GM12878 (cell line): ENCODE measurements at regions not wholly inside any gene's neighbourhood (a gene's known extent, or its start where the extent isn't known, plus 50 kb on each side); places are given as distances from the start of the nearest gene placed in this dataset.

Source experiments
- ATAC-seq: fragments of 200-7000 bp; cut with Tn5 transposase; 3 replicates; pipeline ENCODE4 v1.9.1; 2020; ENCODE audit warnings: mild to moderate bottlenecking, moderate library complexity
- BruUV-seq: library from RNA; stranded (reverse); fragments of 400-500 nt; replicated peaks from 2 replicates; lab custom pipeline; 2021; lab: Mats Ljungman, UMichigan
- CTCF ChIA-PET: fragments of 300-600 bp; sonication (Branson Sonifier 250); formaldehyde crosslinking; extraction: SDS; loops from one replicate; lab custom pipeline; 2021; ENCODE audit warnings: inconsistent platforms; lab: Yijun Ruan, JAX
- POLR2A ChIA-PET: fragments of 350-600 bp; formaldehyde crosslinking; extraction: SDS; loops from one replicate; lab custom pipeline; 2021; ENCODE audit warnings: inconsistent platforms; lab: Charles Lee
- RAD21 ChIA-PET: fragments of 300-600 bp; sonication (Branson Sonifier 250); formaldehyde crosslinking; loops from one replicate; lab custom pipeline; 2023; ENCODE audit warnings: antibody characterized with exemption; ENCODE audit not compliant: unreplicated experiment; lab: Charles Lee
- SMC1A ChIA-PET: fragments of 300-600 bp; sonication (Branson Sonifier 250); formaldehyde crosslinking; loops from one replicate; lab custom pipeline; 2023; ENCODE audit not compliant: unreplicated experiment, uncharacterized antibody; lab: Charles Lee
- DNase-seq: peaks from one replicate; pipeline ENCODE4 v3.0.0-alpha.2; 2011; ENCODE audit warnings: low read depth, low spot score
- FAIRE-seq: peaks from 3 replicates; lab custom pipeline; 2011; peaks lifted over from hg19 to GRCh38; lab: Jason Lieb, UNC
- H2AFZ ChIP-seq: 2 replicates; pipeline ENCODE4 v1.6.0; 2011; ENCODE audit warnings: low read depth, low read length, control low read depth; ENCODE audit not compliant: control insufficient read depth
- H3K27ac ChIP-seq: 2 replicates; pipeline ENCODE4 v1.5.1; 2011; ENCODE audit warnings: control low read depth; ENCODE audit not compliant: control insufficient read depth, insufficient read depth
- H3K27me3 ChIP-seq, 2 experiments: replicated peaks in 1 of 2; 2 replicates each; pipeline versions ENCODE4 v1.6.0 to v1.6.1; 2011; ENCODE audit warnings: low read length in 1 of 2; ENCODE audit not compliant: control insufficient read depth in 2 of 2, insufficient read depth in 2 of 2
- H3K36me3 ChIP-seq, 2 experiments: 2 replicates each; pipeline ENCODE4 v1.5.1; 2011; ENCODE audit warnings: low read length in 1 of 2; ENCODE audit not compliant: control insufficient read depth in 2 of 2, insufficient read depth in 2 of 2
- H3K4me1 ChIP-seq: 2 replicates; pipeline ENCODE4 v1.6.1; 2011; ENCODE audit warnings: mild to moderate bottlenecking, low read length, moderate library complexity, mixed read lengths; ENCODE audit not compliant: control insufficient read depth, insufficient read depth
- H3K4me2 ChIP-seq: 2 replicates; pipeline ENCODE4 v1.6.0; 2011; ENCODE audit warnings: control low read depth; ENCODE audit not compliant: control insufficient read depth, insufficient read depth
- H3K4me3 ChIP-seq: fragments of 200-600 bp; sonication (generic); 2 replicates; pipeline ENCODE4 v1.5.1; 2016
- H3K79me2 ChIP-seq: 2 replicates; pipeline ENCODE4 v1.6.0; 2011; ENCODE audit warnings: low read length; ENCODE audit not compliant: control insufficient read depth, insufficient read depth
- H3K9ac ChIP-seq: 2 replicates; pipeline ENCODE4 v1.8.0; 2011; ENCODE audit warnings: low read length, control low read depth, mixed read lengths; ENCODE audit not compliant: control insufficient read depth, insufficient read depth
- H3K9me3 ChIP-seq: replicated peaks from 3 replicates; pipeline ENCODE4 v1.5.1; 2011; ENCODE audit warnings: mild to moderate bottlenecking, low read length; ENCODE audit not compliant: control insufficient read depth, insufficient read depth
- H4K20me1 ChIP-seq: 2 replicates; pipeline ENCODE4 v1.6.0; 2011; ENCODE audit not compliant: control insufficient read depth, insufficient read depth
- DPF2 ChIP-seq: fragments of 450-650 bp; IDR thresholded peaks from 2 replicates; pipeline ENCODE4 v1.6.1; 2017; ENCODE audit warnings: mild to moderate bottlenecking
- PAX5 ChIP-seq: IDR thresholded peaks from 2 replicates; pipeline ENCODE4 v1.6.1; 2011; ENCODE audit warnings: low read depth, low read length, borderline replicate concordance
- ZNF274 ChIP-seq: IDR thresholded peaks from one replicate; pipeline ENCODE4 v1.8.0; 2011; ENCODE audit not compliant: insufficient read length, insufficient read depth
- WGBS: methylation state at CpG from one replicate; pipeline ENCODE4 v1.1.6; 2016; ENCODE audit warnings: low lambda C conversion rate; ENCODE audit not compliant: insufficient replicate concordance, insufficient coverage; ENCODE audit errors: missing lambda C conversion rate; 5-methylcytosine and 5-hydroxymethylcytosine counted together
- in situ Hi-C: fragments of 300-500 bp; cut with MboI; formaldehyde crosslinking; loops from 9 replicates; pipeline ENCODE4 v1.14.3; 2018; ENCODE audit warnings: mixed read lengths
- intact Hi-C: fragments of 100-400 bp; cut with micrococcal nuclease; formaldehyde crosslinking; loops from one replicate; pipeline ENCODE4 v1.14.2; 2022; ENCODE audit not compliant: unreplicated experiment
- TF ChIP-seq, protein P1 (sequence below): fragments of 450-650 bp; IDR thresholded peaks from 2 replicates; pipeline ENCODE4 v1.6.1; 2016; ENCODE audit warnings: mild to moderate bottlenecking
- TF ChIP-seq, protein P2 (sequence below): IDR thresholded peaks from 2 replicates; pipeline ENCODE4 v1.6.1; 2011; ENCODE audit warnings: mild to moderate bottlenecking, low read depth, low read length, moderate library complexity; ENCODE audit not compliant: insufficient replicate concordance

DNA sequence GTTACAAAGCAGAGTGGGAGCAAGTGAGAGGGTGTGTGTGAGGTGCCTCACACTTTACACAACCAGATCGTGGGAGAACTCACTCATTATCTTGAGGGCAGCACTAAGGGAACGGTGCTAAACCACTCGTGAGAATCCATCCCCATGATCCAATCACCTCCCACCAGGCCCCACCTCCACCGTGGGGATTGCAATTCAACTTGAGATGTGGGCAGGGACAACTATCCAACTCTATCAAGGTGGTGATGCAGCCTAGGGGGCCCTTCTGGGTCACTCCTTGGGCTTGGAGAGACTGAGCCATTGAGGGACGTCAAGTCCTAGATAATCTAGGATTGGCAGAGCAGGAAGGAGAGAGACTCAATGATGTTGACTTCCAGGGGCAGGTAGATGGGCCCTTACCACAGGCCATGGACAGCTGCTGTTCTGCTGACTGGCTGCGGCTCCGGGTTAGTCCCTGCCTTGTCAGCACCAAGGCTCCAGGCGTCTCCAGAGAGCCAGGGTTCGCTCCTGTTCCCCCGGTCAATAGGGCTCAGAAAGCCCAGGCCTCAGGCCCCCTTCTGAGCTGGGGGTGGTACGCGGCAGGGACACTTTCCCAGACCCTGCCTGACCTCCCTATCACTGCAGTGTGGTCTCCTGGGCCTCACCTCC lies 193.2 kb upstream of the HS6ST1 start (continued):
- TF ChIP-seq DPF2 (no peak), ZNF274 (no peak)

DNA sequence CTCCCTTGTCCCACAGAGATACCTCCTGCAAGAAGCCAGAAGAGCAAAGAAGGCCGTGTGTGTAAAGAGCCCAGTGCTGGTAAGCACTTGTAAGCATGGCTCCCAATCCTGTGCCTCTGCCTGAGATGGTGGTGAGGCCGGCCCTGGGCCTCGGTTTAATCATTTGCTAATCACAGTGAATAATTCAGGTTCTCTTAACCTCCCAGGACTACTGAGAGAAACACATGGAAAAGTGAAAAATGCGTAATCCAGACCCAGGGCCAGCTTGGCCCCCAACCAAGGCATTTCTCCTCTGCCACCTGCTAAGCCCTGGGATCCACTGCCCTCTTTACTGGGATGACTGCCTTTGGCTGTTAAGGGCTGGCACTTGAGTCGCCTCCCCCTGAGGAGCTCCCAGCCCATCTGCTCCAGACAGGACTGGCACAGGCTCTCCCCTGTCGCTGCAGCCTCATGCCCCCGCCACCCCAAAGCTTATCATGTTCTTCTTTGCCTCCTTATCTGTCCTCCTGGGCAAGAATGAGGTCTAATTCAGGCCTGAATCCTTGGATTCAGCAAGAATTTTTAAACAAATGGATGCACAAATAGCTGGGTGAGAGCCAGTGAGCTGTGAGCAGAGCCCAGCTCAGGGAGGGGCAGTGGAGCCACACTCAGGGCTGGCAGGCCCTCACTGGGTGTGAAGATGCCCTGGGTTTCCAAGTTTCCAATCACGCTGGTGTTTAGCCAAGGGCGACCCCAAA lies 193.9 kb upstream of the HS6ST1 start:
- no peak for FAIRE-seq
- RAD21 ChIA-PET: no interaction called here
- DNase-seq: no peak
- SMC1A ChIA-PET: no interaction called here
- Histone ChIP-seq H3K79me2 (no peaks in the 10 kb centered on the region), H4K20me1 (no peaks in the 10 kb centered on the region), H2AFZ (no peak overlapping the region), H3K36me3 (no peaks in the 10 kb centered on the region), H3K4me1 (no peaks in the 10 kb centered on the region), H3K4me3 (no peak overlapping the region), H3K4me2 (no peak overlapping the region), H3K27me3 (0 out of 4 replicates have a peak, but pooled peaks cover 0 to 3% of the 10 kb centered on the region in 2 experiments), H3K9me3 (no peaks in the 10 kb centered on the region), H3K9ac (no peak overlapping the region), H3K27ac (no peak overlapping the region)
- 36% methylated on average over 9 of the region's 9 CpGs for WGBS
- no peak; the same call in 2 of the 3 replicates for ATAC-seq
- in situ Hi-C loops (no loop called here), intact Hi-C loops (no loop called here)
- POLR2A ChIA-PET: no interaction called here
- CTCF ChIA-PET: no interaction called here
- TF ChIP-seq PAX5: no peak
- TF ChIP-seq, protein P1, sequence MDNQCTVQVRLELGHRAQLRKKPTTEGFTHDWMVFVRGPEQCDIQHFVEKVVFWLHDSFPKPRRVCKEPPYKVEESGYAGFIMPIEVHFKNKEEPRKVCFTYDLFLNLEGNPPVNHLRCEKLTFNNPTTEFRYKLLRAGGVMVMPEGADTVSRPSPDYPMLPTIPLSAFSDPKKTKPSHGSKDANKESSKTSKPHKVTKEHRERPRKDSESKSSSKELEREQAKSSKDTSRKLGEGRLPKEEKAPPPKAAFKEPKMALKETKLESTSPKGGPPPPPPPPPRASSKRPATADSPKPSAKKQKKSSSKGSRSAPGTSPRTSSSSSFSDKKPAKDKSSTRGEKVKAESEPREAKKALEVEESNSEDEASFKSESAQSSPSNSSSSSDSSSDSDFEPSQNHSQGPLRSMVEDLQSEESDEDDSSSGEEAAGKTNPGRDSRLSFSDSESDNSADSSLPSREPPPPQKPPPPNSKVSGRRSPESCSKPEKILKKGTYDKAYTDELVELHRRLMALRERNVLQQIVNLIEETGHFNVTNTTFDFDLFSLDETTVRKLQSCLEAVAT: no peak
- TF ChIP-seq, protein P2, sequence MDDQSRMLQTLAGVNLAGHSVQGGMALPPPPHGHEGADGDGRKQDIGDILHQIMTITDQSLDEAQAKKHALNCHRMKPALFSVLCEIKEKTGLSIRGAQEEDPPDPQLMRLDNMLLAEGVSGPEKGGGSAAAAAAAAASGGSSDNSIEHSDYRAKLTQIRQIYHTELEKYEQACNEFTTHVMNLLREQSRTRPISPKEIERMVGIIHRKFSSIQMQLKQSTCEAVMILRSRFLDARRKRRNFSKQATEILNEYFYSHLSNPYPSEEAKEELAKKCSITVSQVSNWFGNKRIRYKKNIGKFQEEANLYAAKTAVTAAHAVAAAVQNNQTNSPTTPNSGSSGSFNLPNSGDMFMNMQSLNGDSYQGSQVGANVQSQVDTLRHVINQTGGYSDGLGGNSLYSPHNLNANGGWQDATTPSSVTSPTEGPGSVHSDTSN: no peak
- BruUV-seq: no TSS peak
